ENCODE measurements at regions not wholly inside any gene's neighbourhood (a gene's known extent, or its start where the extent isn't known, plus 50 kb on each side); places are given as distances from the start of the nearest gene placed in this dataset.

- ATAC-seq, result no peak
- H3K27me3 ChIP-seq, result no peaks in the 10 kb centered on the region
- H3K36me3 ChIP-seq, result no peaks in the 10 kb centered on the region
- no peak overlapping the region for H3K27ac ChIP-seq
- H3K4me1 ChIP-seq, result no peaks in the 10 kb centered on the region
- in situ Hi-C loops (cut with MboI; ENCODE audit: low sequenced_read_pairs in 4 of 4) (no loop called here), intact Hi-C loops (cut with DNase I; ENCODE audit: low total_unique reads) (no loop called here)
- H3K4me3 ChIP-seq, result no peak overlapping the region
- no peaks in the 10 kb centered on the region for H3K9me3 ChIP-seq
- DNase-seq, result no peak
- TF ChIP-seq, protein P1, sequence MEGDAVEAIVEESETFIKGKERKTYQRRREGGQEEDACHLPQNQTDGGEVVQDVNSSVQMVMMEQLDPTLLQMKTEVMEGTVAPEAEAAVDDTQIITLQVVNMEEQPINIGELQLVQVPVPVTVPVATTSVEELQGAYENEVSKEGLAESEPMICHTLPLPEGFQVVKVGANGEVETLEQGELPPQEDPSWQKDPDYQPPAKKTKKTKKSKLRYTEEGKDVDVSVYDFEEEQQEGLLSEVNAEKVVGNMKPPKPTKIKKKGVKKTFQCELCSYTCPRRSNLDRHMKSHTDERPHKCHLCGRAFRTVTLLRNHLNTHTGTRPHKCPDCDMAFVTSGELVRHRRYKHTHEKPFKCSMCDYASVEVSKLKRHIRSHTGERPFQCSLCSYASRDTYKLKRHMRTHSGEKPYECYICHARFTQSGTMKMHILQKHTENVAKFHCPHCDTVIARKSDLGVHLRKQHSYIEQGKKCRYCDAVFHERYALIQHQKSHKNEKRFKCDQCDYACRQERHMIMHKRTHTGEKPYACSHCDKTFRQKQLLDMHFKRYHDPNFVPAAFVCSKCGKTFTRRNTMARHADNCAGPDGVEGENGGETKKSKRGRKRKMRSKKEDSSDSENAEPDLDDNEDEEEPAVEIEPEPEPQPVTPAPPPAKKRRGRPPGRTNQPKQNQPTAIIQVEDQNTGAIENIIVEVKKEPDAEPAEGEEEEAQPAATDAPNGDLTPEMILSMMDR (IDR thresholded peaks at IDR 0.05 in 4 of 5, conservative IDR thresholded peaks at IDR 0.05 in 1 of 5), result no peak
- no peak for TF ChIP-seq POLR2A (IDR thresholded peaks at IDR 0.05)
Measured at GRCh38 chr9:79371948-79372555, 199.7 kb upstream of the TLE4 start.

GRCh38 chr9:79377339-79377855, 194.4 kb upstream of the TLE4 start:
- H3K9me3 ChIP-seq, result no peaks in the 10 kb centered on the region
- H3K27ac ChIP-seq, result no peak overlapping the region
- DNase-seq (no peak), ATAC-seq (no peak)
- no peaks in the 10 kb centered on the region for H3K4me1 ChIP-seq
- H3K27me3 ChIP-seq, result no peaks in the 10 kb centered on the region
- intact Hi-C loops (cut with DNase I; ENCODE audit: low total_unique reads), result no loop called here
- in situ Hi-C loops (cut with MboI; ENCODE audit: low sequenced_read_pairs in 4 of 4), result no loop called here
- H3K4me3 ChIP-seq, result no peak overlapping the region
- no peaks in the 10 kb centered on the region for H3K36me3 ChIP-seq
- TF ChIP-seq, protein P1 (IDR thresholded peaks at IDR 0.05 in 4 of 5, conservative IDR thresholded peaks at IDR 0.05 in 1 of 5), result no peak
- no peak for TF ChIP-seq POLR2A (IDR thresholded peaks at IDR 0.05)

DNA sequence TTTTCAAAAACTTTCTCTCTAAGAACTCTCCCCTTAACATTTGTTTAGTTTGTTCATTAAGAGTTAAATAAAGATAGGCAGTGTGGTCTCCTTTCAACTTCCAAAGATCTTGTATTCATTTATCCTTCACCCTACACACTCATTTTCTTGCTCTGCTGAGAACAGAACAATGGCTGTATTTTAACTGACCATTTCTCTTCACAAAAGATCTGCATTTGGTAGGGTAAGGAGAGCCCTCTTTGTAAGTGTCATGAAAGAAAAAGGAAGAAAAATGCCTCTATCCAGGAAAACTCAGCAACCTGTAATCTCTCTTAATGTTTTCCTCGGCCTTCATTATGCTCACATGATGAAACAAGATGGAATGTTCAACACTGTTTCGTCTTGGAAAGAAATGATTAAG, 193.7 kb upstream of the TLE4 start:
- H3K27ac ChIP-seq, result no peak overlapping the region
- DNase-seq (no peak), ATAC-seq (no peak)
- H3K36me3 ChIP-seq, result no peaks in the 10 kb centered on the region
- no peaks in the 10 kb centered on the region for H3K27me3 ChIP-seq
- TF ChIP-seq, protein P1 (IDR thresholded peaks at IDR 0.05 in 4 of 5, conservative IDR thresholded peaks at IDR 0.05 in 1 of 5), result no peak
- TF ChIP-seq POLR2A (IDR thresholded peaks at IDR 0.05), result no peak
- no peaks in the 10 kb centered on the region for H3K4me1 ChIP-seq
- no peak overlapping the region for H3K4me3 ChIP-seq
- intact Hi-C loops (cut with DNase I; ENCODE audit: low total_unique reads) (no loop called here), in situ Hi-C loops (cut with MboI; ENCODE audit: low sequenced_read_pairs in 4 of 4) (no loop called here)
- H3K9me3 ChIP-seq, result no peaks in the 10 kb centered on the region

DNA sequence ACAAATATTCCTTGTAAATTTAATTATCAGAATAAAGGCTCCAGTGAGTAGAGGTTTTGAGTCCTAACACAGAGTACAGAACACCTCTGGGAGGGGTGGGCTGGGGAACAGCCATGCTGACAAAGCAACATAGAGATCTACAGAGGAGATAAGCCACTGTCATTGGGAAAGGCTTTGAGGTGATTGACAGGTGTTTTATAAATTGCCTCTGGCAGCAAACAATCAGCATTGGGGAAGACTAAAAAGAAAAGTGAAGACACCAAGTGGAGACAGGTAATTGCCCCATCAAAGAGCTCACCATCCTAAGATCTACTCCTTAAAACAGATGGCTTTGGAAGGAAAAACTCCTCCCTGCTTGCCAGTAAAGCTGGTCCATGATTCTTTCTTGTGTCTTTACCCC, 189.7 kb upstream of the TLE4 start:
- intact Hi-C loops (cut with DNase I; ENCODE audit: low total_unique reads) (no loop called here), in situ Hi-C loops (cut with MboI; ENCODE audit: low sequenced_read_pairs in 4 of 4) (no loop called here)
- Histone ChIP-seq H3K4me3 (no peak overlapping the region), H3K27me3 (no peaks in the 10 kb centered on the region), H3K4me1 (no peaks in the 10 kb centered on the region), H3K9me3 (no peaks in the 10 kb centered on the region), H3K36me3 (no peaks in the 10 kb centered on the region), H3K27ac (no peak overlapping the region)
- ATAC-seq (no peak), DNase-seq (no peak)
- TF ChIP-seq, protein P1 (IDR thresholded peaks at IDR 0.05 in 4 of 5, conservative IDR thresholded peaks at IDR 0.05 in 1 of 5), result no peak
- TF ChIP-seq POLR2A (IDR thresholded peaks at IDR 0.05), result no peak

GRCh38 chr9:79382458-79382857, 189.3 kb upstream of the TLE4 start:
- DNase-seq, result no peak
- Histone ChIP-seq H3K36me3 (no peaks in the 10 kb centered on the region), H3K4me1 (no peaks in the 10 kb centered on the region), H3K27ac (no peak overlapping the region), H3K27me3 (no peaks in the 10 kb centered on the region), H3K4me3 (no peak overlapping the region), H3K9me3 (no peaks in the 10 kb centered on the region)
- in situ Hi-C loops (cut with MboI; ENCODE audit: low sequenced_read_pairs in 4 of 4) (no loop called here), intact Hi-C loops (cut with DNase I; ENCODE audit: low total_unique reads) (no loop called here)
- no peak for ATAC-seq
- no peak for TF ChIP-seq POLR2A (IDR thresholded peaks at IDR 0.05)
- TF ChIP-seq, protein P1 (IDR thresholded peaks at IDR 0.05 in 4 of 5, conservative IDR thresholded peaks at IDR 0.05 in 1 of 5), result no peak

Measured in gastrocnemius medialis (tissue), 4 donors.